ENCODE measurements at regions not wholly inside any gene's neighbourhood (a gene's known extent, or its start where the extent isn't known, plus 50 kb on each side); places are given as distances from the start of the nearest gene placed in this dataset.

GRCh38 chr12:126523891-126524290 is 1458.7 kb downstream of the AACS start:
- TF ChIP-seq CTCF (conservative IDR thresholded peaks at IDR 0.05), result no peak
- no peak for TF ChIP-seq ZFX (IDR thresholded peaks at IDR 0.05)
